AG09309 (cell line): ENCODE measurements at regions not wholly inside any gene's neighbourhood (a gene's known extent, or its start where the extent isn't known, plus 50 kb on each side); places are given as distances from the start of the nearest gene placed in this dataset.

ENCODE experiments used
- DNase-seq: peaks from one replicate; pipeline ENCODE4 v3.0.0-alpha.2; 2010; ENCODE audit warnings: low read depth
- H3K4me3 ChIP-seq: 2 replicates; pipeline ENCODE4 v1.5.1; 2011; ENCODE audit warnings: mild to moderate bottlenecking, low read depth, low read length, moderate library complexity; ENCODE audit not compliant: control insufficient read depth
- CTCF ChIP-seq: IDR thresholded peaks from 2 replicates; pipeline ENCODE4 v1.5.1; 2011; ENCODE audit warnings: mild to moderate bottlenecking, low read depth, low read length, inconsistent platforms; ENCODE audit not compliant: insufficient read depth, control insufficient read depth; ENCODE audit errors: missing control alignments

GRCh38 chr9:120327322-120327721 is 252.6 kb downstream of the CDK5RAP2 start:
- no peak for DNase-seq
- no peak for TF ChIP-seq CTCF
- no peak overlapping the region for H3K4me3 ChIP-seq

DNA sequence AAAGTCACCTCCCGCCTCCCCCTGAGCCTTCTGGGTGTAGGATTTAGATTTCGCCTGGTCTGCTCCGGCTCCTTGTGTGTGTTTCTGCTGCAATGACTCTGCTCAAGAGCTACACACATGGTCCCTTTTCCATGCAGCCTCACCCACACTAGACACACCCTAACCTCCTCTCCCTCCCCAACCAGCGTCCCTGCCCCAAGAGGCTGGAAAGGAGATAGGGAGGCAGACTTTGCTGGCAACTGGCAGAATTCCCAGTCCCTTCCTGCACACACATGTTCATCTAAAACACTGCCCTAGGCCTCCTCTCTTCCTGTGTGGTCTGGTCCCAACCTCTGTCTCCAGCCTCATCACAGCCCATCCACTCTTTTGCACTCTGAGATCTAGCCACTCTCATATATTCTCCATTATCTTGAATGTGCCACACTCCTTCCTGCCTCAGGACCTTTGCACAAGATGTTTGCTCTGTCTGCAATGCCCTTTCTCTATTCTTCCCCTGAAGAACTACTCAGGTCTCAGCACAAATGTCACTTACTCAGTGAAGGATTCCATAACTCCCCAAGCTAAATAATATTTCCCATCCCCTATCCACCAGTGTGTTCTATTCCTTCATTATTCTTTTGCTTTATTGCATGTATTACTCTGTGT is 253.8 kb downstream of the CDK5RAP2 start:
- TF ChIP-seq CTCF: no peak
- no peak overlapping the region for H3K4me3 ChIP-seq
- no peak for DNase-seq

- no peak overlapping the region for H3K4me3 ChIP-seq
- TF ChIP-seq CTCF: no peak
- no peak for DNase-seq
These were observed 254.8 kb downstream of the CDK5RAP2 start for GRCh38 chr9:120324996-120325642.

DNA sequence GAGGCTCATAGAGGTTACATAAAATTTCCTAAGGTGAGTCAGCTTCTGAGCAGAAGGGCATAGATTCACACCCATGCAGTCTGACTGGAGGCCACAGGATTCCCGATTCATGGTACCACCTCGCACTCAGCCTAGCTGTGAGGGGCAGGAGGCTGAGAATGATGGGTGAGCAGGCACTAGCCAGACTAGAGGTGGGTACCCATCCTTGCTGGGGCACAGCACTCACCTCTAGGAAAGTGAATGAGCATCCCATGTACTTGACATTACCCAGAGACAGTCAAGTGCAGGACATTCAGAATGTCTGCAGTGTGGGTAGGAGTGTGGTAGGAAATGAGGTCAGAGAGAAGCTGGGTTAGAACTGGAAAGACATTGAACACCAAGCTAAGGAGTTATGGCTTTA is 255.5 kb downstream of the CDK5RAP2 start:
- no peak for TF ChIP-seq CTCF
- no peak overlapping the region for H3K4me3 ChIP-seq
- DNase-seq: no peak

DNA sequence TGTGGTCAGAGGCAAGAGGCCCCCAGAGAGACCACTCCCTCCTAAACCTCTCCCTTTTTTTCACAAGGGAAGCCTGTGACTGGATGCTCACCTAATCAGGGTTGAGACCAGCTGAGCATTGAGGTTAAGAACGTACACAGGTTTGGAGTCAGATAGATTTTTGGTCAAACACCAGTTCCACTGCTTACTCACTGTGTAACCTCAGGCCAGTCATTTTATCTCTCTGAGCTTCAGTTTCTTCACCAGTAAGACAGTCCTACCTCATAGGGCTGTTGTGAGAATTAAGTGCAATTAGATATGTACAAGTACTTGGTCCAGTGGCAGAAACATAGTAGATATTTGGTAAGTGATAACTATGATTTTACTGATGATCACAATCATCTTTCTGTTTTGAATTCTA is 256.8 kb downstream of the CDK5RAP2 start:
- H3K4me3 ChIP-seq: no peak overlapping the region
- DNase-seq: no peak
- TF ChIP-seq CTCF: no peak

- DNase-seq: no peak
- no peak for TF ChIP-seq CTCF
- H3K4me3 ChIP-seq: no peak overlapping the region
These were observed 260.5 kb downstream of the CDK5RAP2 start for GRCh38 chr9:120319452-120319851.

GRCh38 chr9:120315154-120315553 is 264.8 kb downstream of the CDK5RAP2 start:
- TF ChIP-seq CTCF: no peak
- H3K4me3 ChIP-seq: no peak overlapping the region
- no peak for DNase-seq
